ENCODE measurements at regions not wholly inside any gene's neighbourhood (a gene's known extent, or its start where the extent isn't known, plus 50 kb on each side); places are given as distances from the start of the nearest gene placed in this dataset.

DNA sequence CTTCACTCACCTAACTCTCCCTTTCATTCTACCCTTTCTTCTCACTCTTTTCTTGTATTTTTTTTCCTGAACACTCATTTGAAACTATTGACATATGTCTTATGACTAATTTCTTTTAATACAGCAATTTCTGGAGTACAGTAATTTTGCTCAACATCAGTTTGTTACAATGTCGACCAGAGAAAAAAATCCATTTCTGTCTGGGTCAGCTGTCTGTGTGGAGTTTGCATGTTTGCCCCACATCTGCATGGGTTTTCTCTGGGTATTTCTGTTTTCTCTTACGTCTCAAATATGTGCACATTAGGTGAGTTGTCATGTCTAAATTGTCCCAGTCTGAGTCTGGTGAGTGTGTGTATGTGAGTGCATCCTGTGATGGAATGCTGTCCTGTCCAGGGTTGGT is 294.8 kb downstream of the HS3ST1 start:
- Histone ChIP-seq H4K20me1 (ENCODE audit: insufficient read depth, low read length, poor library complexity, severe bottlenecking) (no peaks in the 10 kb centered on the region), H3K4me1 (ENCODE audit: insufficient read depth, low read length, poor library complexity, severe bottlenecking) (peaks cover 4% of the 10 kb centered on the region), H3K27me3 (ENCODE audit: insufficient read depth, low read length, poor library complexity, severe bottlenecking) (no peaks in the 10 kb centered on the region), H3K4me3 (ENCODE audit: low read length, poor library complexity, severe bottlenecking) (no peak overlapping the region), H3K9ac (ENCODE audit: low read depth, low read length, poor library complexity, severe bottlenecking) (no peak overlapping the region), H3K9me2 (replicated peaks; ENCODE audit: low read depth, low read length) (no peaks in the 10 kb centered on the region), H3K36me3 (ENCODE audit: insufficient read depth, low read length) (no peaks in the 10 kb centered on the region; the same call in 1 of the 2 replicates), H3F3A (ENCODE audit: low read depth) (no peaks in the 10 kb centered on the region), H3K9me3 (ENCODE audit: insufficient read depth, low read depth, low read length) (peaks cover 8% of the 10 kb centered on the region; the same call in 1 of the 2 replicates), H3K4me2 (ENCODE audit: low read depth, low read length, poor library complexity, severe bottlenecking) (no peak overlapping the region), H2AFZ (ENCODE audit: low read length) (no peak overlapping the region), H3K79me2 (ENCODE audit: insufficient read depth, low read length) (no peaks in the 10 kb centered on the region)
- TF ChIP-seq, protein P1, sequence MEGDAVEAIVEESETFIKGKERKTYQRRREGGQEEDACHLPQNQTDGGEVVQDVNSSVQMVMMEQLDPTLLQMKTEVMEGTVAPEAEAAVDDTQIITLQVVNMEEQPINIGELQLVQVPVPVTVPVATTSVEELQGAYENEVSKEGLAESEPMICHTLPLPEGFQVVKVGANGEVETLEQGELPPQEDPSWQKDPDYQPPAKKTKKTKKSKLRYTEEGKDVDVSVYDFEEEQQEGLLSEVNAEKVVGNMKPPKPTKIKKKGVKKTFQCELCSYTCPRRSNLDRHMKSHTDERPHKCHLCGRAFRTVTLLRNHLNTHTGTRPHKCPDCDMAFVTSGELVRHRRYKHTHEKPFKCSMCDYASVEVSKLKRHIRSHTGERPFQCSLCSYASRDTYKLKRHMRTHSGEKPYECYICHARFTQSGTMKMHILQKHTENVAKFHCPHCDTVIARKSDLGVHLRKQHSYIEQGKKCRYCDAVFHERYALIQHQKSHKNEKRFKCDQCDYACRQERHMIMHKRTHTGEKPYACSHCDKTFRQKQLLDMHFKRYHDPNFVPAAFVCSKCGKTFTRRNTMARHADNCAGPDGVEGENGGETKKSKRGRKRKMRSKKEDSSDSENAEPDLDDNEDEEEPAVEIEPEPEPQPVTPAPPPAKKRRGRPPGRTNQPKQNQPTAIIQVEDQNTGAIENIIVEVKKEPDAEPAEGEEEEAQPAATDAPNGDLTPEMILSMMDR (conservative IDR thresholded peaks at IDR 0.05; ENCODE audit: low read length), result no peak
- no peak for TF ChIP-seq EZH2phosphoT487 (IDR thresholded peaks at IDR 0.05; ENCODE audit: borderline replicate concordance)

DNA sequence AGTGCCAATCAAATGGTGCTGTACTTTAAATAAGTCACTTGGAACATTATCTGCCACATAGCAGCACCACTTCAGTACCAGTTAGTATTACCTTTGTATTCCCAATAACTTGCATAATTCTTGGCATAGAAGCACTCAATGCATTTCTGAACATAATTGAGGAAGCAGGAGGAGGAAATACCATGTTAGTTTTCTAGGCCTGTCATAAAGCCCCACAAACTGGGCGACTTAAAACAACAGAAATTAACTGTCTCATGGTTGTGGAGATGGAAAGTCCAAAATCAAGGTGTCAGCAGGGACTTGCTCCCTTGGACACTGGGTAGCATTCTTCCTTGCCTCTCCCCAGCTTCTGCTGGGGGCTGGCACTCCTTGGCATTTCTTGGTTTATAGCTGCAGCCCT is 296.2 kb downstream of the HS3ST1 start:
- Histone ChIP-seq H3F3A (ENCODE audit: low read depth) (no peaks in the 10 kb centered on the region), H3K27me3 (ENCODE audit: insufficient read depth, low read length, poor library complexity, severe bottlenecking) (no peaks in the 10 kb centered on the region)

DNA sequence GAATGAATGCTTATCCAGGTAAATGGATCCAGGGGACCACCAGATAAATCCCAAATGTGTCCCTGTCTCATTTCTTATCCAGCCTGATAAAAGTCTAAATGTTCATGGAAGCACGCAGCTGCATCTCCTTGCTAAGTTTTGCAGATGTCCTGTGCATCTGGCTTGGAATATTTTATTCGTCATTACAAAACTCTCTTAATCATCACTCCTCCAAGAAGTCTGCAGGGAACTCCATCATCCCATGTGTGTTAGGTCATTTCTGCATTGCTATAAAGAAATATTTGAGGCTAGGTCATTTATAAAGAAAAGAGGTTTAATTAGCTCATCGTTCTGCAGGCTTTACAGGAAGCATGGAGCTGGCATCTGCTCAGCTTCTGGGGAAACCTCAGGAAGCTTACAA is 297.2 kb downstream of the HS3ST1 start:
- Histone ChIP-seq H2AFZ (ENCODE audit: low read length) (no peak overlapping the region), H3K27me3 (ENCODE audit: insufficient read depth, low read length, poor library complexity, severe bottlenecking) (no peaks in the 10 kb centered on the region), H3K4me2 (ENCODE audit: low read depth, low read length, poor library complexity, severe bottlenecking) (no peak overlapping the region), H3K9me3 (ENCODE audit: insufficient read depth, low read depth, low read length) (peaks cover 8% of the 10 kb centered on the region; the same call in 1 of the 2 replicates), H3K4me3 (ENCODE audit: low read length, poor library complexity, severe bottlenecking) (no peak overlapping the region), H3K9me2 (replicated peaks; ENCODE audit: low read depth, low read length) (no peaks in the 10 kb centered on the region), H3F3A (ENCODE audit: low read depth) (no peaks in the 10 kb centered on the region), H3K4me1 (ENCODE audit: insufficient read depth, low read length, poor library complexity, severe bottlenecking) (peaks cover 4% of the 10 kb centered on the region), H4K20me1 (ENCODE audit: insufficient read depth, low read length, poor library complexity, severe bottlenecking) (no peaks in the 10 kb centered on the region), H3K79me2 (ENCODE audit: insufficient read depth, low read length) (no peaks in the 10 kb centered on the region), H3K9ac (ENCODE audit: low read depth, low read length, poor library complexity, severe bottlenecking) (no peak overlapping the region), H3K36me3 (ENCODE audit: insufficient read depth, low read length) (peaks cover 4% of the 10 kb centered on the region; the same call in 1 of the 2 replicates)
- no peak for TF ChIP-seq EZH2phosphoT487 (IDR thresholded peaks at IDR 0.05; ENCODE audit: borderline replicate concordance)
- TF ChIP-seq, protein P1 (conservative IDR thresholded peaks at IDR 0.05; ENCODE audit: low read length), result no peak

More for the DNA sequence above, 296.2 kb downstream of the HS3ST1 start:
- no peak overlapping the region for H2AFZ ChIP-seq (ENCODE audit: low read length)
- H3K4me2 ChIP-seq (ENCODE audit: low read depth, low read length, poor library complexity, severe bottlenecking), result no peak overlapping the region
- peaks cover 4% of the 10 kb centered on the region for H3K4me1 ChIP-seq (ENCODE audit: insufficient read depth, low read length, poor library complexity, severe bottlenecking)
- no peaks in the 10 kb centered on the region for H3K79me2 ChIP-seq (ENCODE audit: insufficient read depth, low read length)
- TF ChIP-seq EZH2phosphoT487 (IDR thresholded peaks at IDR 0.05; ENCODE audit: borderline replicate concordance), result no peak
- TF ChIP-seq, protein P1 (conservative IDR thresholded peaks at IDR 0.05; ENCODE audit: low read length), result no peak
- H3K9me3 ChIP-seq (ENCODE audit: insufficient read depth, low read depth, low read length), result peaks cover 8% of the 10 kb centered on the region; the same call in 1 of the 2 replicates
- no peaks in the 10 kb centered on the region for H3K9me2 ChIP-seq (replicated peaks; ENCODE audit: low read depth, low read length)
- H3K4me3 ChIP-seq (ENCODE audit: low read length, poor library complexity, severe bottlenecking), result no peak overlapping the region
- H4K20me1 ChIP-seq (ENCODE audit: insufficient read depth, low read length, poor library complexity, severe bottlenecking), result no peaks in the 10 kb centered on the region
- H3K9ac ChIP-seq (ENCODE audit: low read depth, low read length, poor library complexity, severe bottlenecking), result no peak overlapping the region
- no peaks in the 10 kb centered on the region; the same call in 1 of the 2 replicates for H3K36me3 ChIP-seq (ENCODE audit: insufficient read depth, low read length)

All from Loucy (cell line).